ENCODE measurements at regions not wholly inside any gene's neighbourhood (a gene's known extent, or its start where the extent isn't known, plus 50 kb on each side); places are given as distances from the start of the nearest gene placed in this dataset.

GRCh38 chr1:95386371-95386770, 152.4 kb downstream of the RWDD3 start:
- BruUV-seq (replicated peaks) = no TSS peak
- H3K27me3 ChIP-seq (ENCODE audit: low read length) = peaks cover 19% of the 10 kb centered on the region
- intact Hi-C loops (cut with micrococcal nuclease) = no loop called here
- H3F3A ChIP-seq (ENCODE audit: low read length, unreplicated experiment) = no peaks in the 10 kb centered on the region
- no peak overlapping the region for H3K4me2 ChIP-seq (ENCODE audit: low read length)
- ChIA-PET POLR2A (ENCODE audit: unreplicated experiment) (no interaction called here), CTCF (no interaction called here)
- H3K36me3 ChIP-seq (ENCODE audit: low read depth, low read length) = no peaks in the 10 kb centered on the region
- H3K9ac ChIP-seq (ENCODE audit: low read length) = no peak overlapping the region
- H3K4me1 ChIP-seq (ENCODE audit: insufficient read depth, low read length) = no peaks in the 10 kb centered on the region
- no peak for ATAC-seq
- TF ChIP-seq EZH2phosphoT487 (IDR thresholded peaks at IDR 0.05; ENCODE audit: borderline replicate concordance, low read length) (no peak), CTCF (conservative IDR thresholded peaks at IDR 0.05; ENCODE audit: low read depth, low read length) (no peak), EZH2 (IDR thresholded peaks at IDR 0.05; ENCODE audit: low read length, unreplicated experiment) (no peak)
- DNase-seq = no peak
- H2AFZ ChIP-seq (ENCODE audit: low read length) = no peak overlapping the region
- no peak overlapping the region for H3K27ac ChIP-seq (ENCODE audit: low read length)
- H3K9me3 ChIP-seq (ENCODE audit: low read length) = no peaks in the 10 kb centered on the region
- no peaks in the 10 kb centered on the region for H3K79me2 ChIP-seq (ENCODE audit: low read length)
- H3K4me3 ChIP-seq (ENCODE audit: low read length) = no peak overlapping the region
- H3K9me2 ChIP-seq (replicated peaks; ENCODE audit: low read length) = no peaks in the 10 kb centered on the region
- no peaks in the 10 kb centered on the region for H4K20me1 ChIP-seq (ENCODE audit: low read length)

GRCh38 chr1:95386915-95387314, 152.9 kb downstream of the RWDD3 start:
- H2AFZ ChIP-seq (ENCODE audit: low read length) = no peak overlapping the region
- no TSS peak for BruUV-seq (replicated peaks)
- CTCF ChIA-PET = no interaction called here
- H3K4me1 ChIP-seq (ENCODE audit: insufficient read depth, low read length) = no peaks in the 10 kb centered on the region
- H3F3A ChIP-seq (ENCODE audit: low read length, unreplicated experiment) = no peaks in the 10 kb centered on the region
- TF ChIP-seq CTCF (conservative IDR thresholded peaks at IDR 0.05; ENCODE audit: low read depth, low read length) = no peak
- TF ChIP-seq EZH2phosphoT487 (IDR thresholded peaks at IDR 0.05; ENCODE audit: borderline replicate concordance, low read length) = no peak
- no peak for TF ChIP-seq EZH2 (IDR thresholded peaks at IDR 0.05; ENCODE audit: low read length, unreplicated experiment)
- no peak for DNase-seq
- no peak overlapping the region for H3K9ac ChIP-seq (ENCODE audit: low read length)
- no peaks in the 10 kb centered on the region for H3K79me2 ChIP-seq (ENCODE audit: low read length)
- H3K4me3 ChIP-seq (ENCODE audit: low read length) = no peak overlapping the region
- no peaks in the 10 kb centered on the region for H3K36me3 ChIP-seq (ENCODE audit: low read depth, low read length)
- no peaks in the 10 kb centered on the region for H3K9me3 ChIP-seq (ENCODE audit: low read length)
- H3K9me2 ChIP-seq (replicated peaks; ENCODE audit: low read length) = no peaks in the 10 kb centered on the region
- no peak overlapping the region for H3K4me2 ChIP-seq (ENCODE audit: low read length)
- H3K27me3 ChIP-seq (ENCODE audit: low read length) = peaks cover 17% of the 10 kb centered on the region
- POLR2A ChIA-PET (ENCODE audit: unreplicated experiment) = no interaction called here
- no peak for ATAC-seq
- H3K27ac ChIP-seq (ENCODE audit: low read length) = no peak overlapping the region
- no peaks in the 10 kb centered on the region for H4K20me1 ChIP-seq (ENCODE audit: low read length)
- intact Hi-C loops (cut with micrococcal nuclease) = no loop called here

DNA sequence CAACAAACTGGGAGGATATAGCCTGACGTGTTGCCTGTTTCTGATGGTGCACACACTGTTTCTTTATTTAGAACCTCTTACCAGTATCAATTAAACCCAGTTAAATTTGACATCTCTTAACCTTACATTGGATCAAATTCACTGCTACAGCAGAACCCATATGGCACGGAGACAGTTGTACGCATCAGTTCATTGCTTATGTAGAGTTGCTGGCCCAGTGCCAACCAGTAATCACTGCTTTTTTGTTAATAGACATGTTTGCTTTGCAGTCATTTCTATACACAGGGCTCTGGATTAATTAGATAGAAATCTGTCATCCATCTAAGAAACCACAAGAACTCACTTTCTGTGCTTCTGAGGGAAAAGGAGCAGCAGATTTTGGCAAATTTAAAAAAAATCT, 154.0 kb downstream of the RWDD3 start:
- no peaks in the 10 kb centered on the region for H3K9me2 ChIP-seq (replicated peaks; ENCODE audit: low read length)
- no TSS peak for BruUV-seq (replicated peaks)
- no peak overlapping the region for H3K9ac ChIP-seq (ENCODE audit: low read length)
- H3K4me1 ChIP-seq (ENCODE audit: insufficient read depth, low read length) = no peaks in the 10 kb centered on the region
- no peak overlapping the region for H3K4me2 ChIP-seq (ENCODE audit: low read length)
- ChIA-PET POLR2A (ENCODE audit: unreplicated experiment) (no interaction called here), CTCF (no interaction called here)
- no peaks in the 10 kb centered on the region for H3K36me3 ChIP-seq (ENCODE audit: low read depth, low read length)
- H3K4me3 ChIP-seq (ENCODE audit: low read length) = no peak overlapping the region
- intact Hi-C loops (cut with micrococcal nuclease) = no loop called here
- H3F3A ChIP-seq (ENCODE audit: low read length, unreplicated experiment) = no peaks in the 10 kb centered on the region
- no peak for TF ChIP-seq EZH2phosphoT487 (IDR thresholded peaks at IDR 0.05; ENCODE audit: borderline replicate concordance, low read length)
- TF ChIP-seq EZH2 (IDR thresholded peaks at IDR 0.05; ENCODE audit: low read length, unreplicated experiment) = no peak
- TF ChIP-seq CTCF (conservative IDR thresholded peaks at IDR 0.05; ENCODE audit: low read depth, low read length) = no peak
- no peaks in the 10 kb centered on the region for H3K79me2 ChIP-seq (ENCODE audit: low read length)
- no peak overlapping the region for H2AFZ ChIP-seq (ENCODE audit: low read length)
- no peak for ATAC-seq
- H4K20me1 ChIP-seq (ENCODE audit: low read length) = no peaks in the 10 kb centered on the region
- peaks cover 13% of the 10 kb centered on the region; the same call in 1 of the 2 replicates for H3K27me3 ChIP-seq (ENCODE audit: low read length)
- H3K9me3 ChIP-seq (ENCODE audit: low read length) = no peaks in the 10 kb centered on the region
- no peak for DNase-seq
- no peak overlapping the region for H3K27ac ChIP-seq (ENCODE audit: low read length)
